ENCODE measurements at regions not wholly inside any gene's neighbourhood (a gene's known extent, or its start where the extent isn't known, plus 50 kb on each side); places are given as distances from the start of the nearest gene placed in this dataset.

DNA sequence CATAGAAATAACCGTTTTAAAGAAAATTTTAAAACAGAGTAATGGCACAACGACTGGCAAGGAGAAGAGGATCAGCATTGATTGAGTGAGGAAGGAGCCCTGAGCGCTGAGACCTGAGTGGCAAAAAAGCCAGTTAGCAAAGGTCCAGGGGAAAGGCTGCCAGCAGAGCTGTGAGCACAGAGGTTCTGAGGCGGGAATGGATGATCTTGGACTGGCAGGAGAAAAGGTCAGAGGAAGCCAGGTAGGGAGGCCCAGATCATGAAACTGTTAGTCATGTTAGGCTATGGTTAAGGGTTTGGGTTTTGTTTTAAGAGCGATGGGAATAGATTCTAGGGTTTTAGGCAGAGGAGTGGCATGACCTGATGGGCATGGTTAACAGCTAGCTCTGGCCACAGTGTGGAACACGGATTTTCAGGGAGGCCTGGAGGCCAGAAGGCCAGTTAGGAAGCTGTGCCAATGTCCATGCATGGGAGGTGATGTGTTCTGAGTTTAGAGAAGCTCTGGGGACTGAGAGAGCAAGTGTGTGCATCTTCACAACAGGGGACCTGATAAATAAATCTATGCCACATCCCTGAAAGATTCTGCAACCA lies 57.7 kb upstream of the GALNT10 start:
- Histone ChIP-seq H3K27ac (no peak overlapping the region), H3K36me3 (no peaks in the 10 kb centered on the region), H3K4me3 (replicated peaks in 1 of 3) (no peak overlapping the region), H3K4me1 (no peaks in the 10 kb centered on the region), H3K27me3 (no peaks in the 10 kb centered on the region), H3K9me3 (no peaks in the 10 kb centered on the region)
- DNase-seq, result no peak
- TF ChIP-seq POLR2A (IDR thresholded peaks at IDR 0.05), result no peak
- no peak for TF ChIP-seq CTCF (IDR thresholded peaks at IDR 0.05)
- intact Hi-C loops (cut with DNase I), result no loop called here
- 79% methylated on average over 6 of the region's 6 CpGs for WGBS, 2 donors

DNA sequence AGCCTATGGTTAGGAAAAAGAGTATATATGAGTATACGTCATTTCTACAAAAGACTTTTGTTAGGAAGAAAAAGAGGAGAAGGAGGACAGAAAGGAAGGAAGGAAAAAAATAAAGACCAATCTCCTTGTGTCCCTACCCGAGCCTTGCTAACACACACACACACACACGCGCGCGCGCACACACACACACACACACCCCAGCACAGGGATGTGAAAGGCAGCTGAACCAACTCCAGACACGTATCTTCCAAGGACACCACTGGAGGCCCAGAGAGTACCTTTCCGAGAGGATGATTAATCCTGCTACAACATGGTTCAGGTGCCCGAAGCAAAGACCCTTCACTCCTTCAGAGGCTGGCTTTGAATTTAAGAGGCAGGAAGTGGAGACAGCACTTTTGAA lies 56.9 kb upstream of the GALNT10 start:
- no peak for DNase-seq
- no peaks in the 10 kb centered on the region for H3K9me3 ChIP-seq
- WGBS, 2 donors, result 90 to 91% methylated on average over 10 of the region's 10 CpGs
- no peak overlapping the region for H3K4me3 ChIP-seq (replicated peaks in 1 of 3)
- H3K4me1 ChIP-seq, result peaks cover 0 to 1% of the 10 kb centered on the region in 2 donors
- no peak overlapping the region for H3K27ac ChIP-seq
- H3K36me3 ChIP-seq, result no peaks in the 10 kb centered on the region
- intact Hi-C loops (cut with DNase I), result no loop called here
- TF ChIP-seq CTCF (IDR thresholded peaks at IDR 0.05) (no peak), POLR2A (IDR thresholded peaks at IDR 0.05) (no peak)
- no peaks in the 10 kb centered on the region for H3K27me3 ChIP-seq

- H3K9me3 ChIP-seq, result no peaks in the 10 kb centered on the region
- H3K4me1 ChIP-seq, result peaks cover 0 to 8% of the 10 kb centered on the region in 2 donors
- H3K27me3 ChIP-seq, result no peaks in the 10 kb centered on the region
- intact Hi-C loops (cut with DNase I), result no loop called here
- 89 to 94% methylated on average over 2 of the region's 2 CpGs for WGBS, 2 donors
- H3K36me3 ChIP-seq, result no peaks in the 10 kb centered on the region
- no peak for DNase-seq
- no peak overlapping the region for H3K27ac ChIP-seq
- H3K4me3 ChIP-seq (replicated peaks in 1 of 3), result no peak overlapping the region
- TF ChIP-seq CTCF (IDR thresholded peaks at IDR 0.05) (no peak), POLR2A (IDR thresholded peaks at IDR 0.05) (no peak)
These were observed 56.0 kb upstream of the GALNT10 start for GRCh38 chr5:154134499-154134898.

DNA sequence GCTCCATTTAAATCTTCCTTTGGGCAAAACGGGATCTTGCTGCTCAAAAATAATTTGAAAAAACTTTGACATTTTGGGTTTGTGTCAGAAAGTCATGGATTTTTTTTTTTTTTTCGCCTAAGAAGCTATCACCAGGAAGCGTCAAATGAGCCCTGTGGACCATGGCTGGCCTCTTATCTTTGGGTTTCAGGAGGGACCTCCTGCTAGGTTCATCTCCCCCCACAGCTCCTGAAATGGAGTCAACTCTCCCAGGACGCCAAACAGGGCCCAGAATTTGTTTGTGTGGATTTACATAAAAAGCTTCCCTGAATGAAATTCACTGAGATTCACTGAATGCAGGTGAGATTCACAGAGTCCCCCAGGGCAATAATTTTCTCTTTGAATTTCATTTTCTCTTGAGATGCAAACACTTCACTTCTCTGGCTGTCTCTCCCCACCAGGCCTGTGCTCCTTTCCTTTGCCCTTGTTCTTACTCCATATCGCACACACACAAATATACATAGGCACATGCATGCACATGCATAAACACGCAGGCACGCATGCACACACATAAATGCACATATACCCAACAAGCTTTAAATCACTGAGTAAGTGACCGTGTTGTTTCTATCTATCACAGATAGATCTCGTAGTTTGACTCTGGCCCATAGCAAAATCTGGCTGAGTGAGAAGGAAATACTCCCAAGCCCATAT lies 55.3 kb upstream of the GALNT10 start:
- Histone ChIP-seq H3K4me3 (replicated peaks in 1 of 3) (no peak overlapping the region), H3K9me3 (no peaks in the 10 kb centered on the region), H3K36me3 (no peaks in the 10 kb centered on the region), H3K27me3 (no peaks in the 10 kb centered on the region), H3K4me1 (peaks cover 0 to 8% of the 10 kb centered on the region in 2 donors), H3K27ac (no peak overlapping the region)
- WGBS, 2 donors, result 83 to 92% methylated on average over 9 of the region's 9 CpGs
- TF ChIP-seq CTCF (IDR thresholded peaks at IDR 0.05) (no peak), POLR2A (IDR thresholded peaks at IDR 0.05) (no peak)
- intact Hi-C loops (cut with DNase I), result no loop called here
- DNase-seq, result no peak

- H3K9me3 ChIP-seq, result no peaks in the 10 kb centered on the region
- DNase-seq, result no peak
- TF ChIP-seq POLR2A (IDR thresholded peaks at IDR 0.05) (no peak), CTCF (IDR thresholded peaks at IDR 0.05) (no peak)
- 94 to 98% methylated on average over 5 of the region's 5 CpGs for WGBS, 2 donors
- H3K4me1 ChIP-seq, result peaks cover 0 to 8% of the 10 kb centered on the region in 2 donors
- no peak overlapping the region for H3K4me3 ChIP-seq (replicated peaks in 1 of 3)
- no peaks in the 10 kb centered on the region for H3K36me3 ChIP-seq
- no peak overlapping the region for H3K27ac ChIP-seq
- H3K27me3 ChIP-seq, result no peaks in the 10 kb centered on the region
- intact Hi-C loops (cut with DNase I), result no loop called here
These were observed 54.4 kb upstream of the GALNT10 start for GRCh38 chr5:154136141-154136540.
